ENCODE measurements at regions not wholly inside any gene's neighbourhood (a gene's known extent, or its start where the extent isn't known, plus 50 kb on each side); places are given as distances from the start of the nearest gene placed in this dataset.

GRCh38 chr12:114776731-114777442, 92.9 kb upstream of the TBX3 start:
- ATAC-seq: no peak; the same call in 2 of the 3 replicates
- TF ChIP-seq ZNF565 (CRISPR knock-in tag; conservative IDR thresholded peaks at IDR 0.05; ENCODE audit: low read depth) (no peak), BACH2 (CRISPR knock-in tag; IDR thresholded peaks at IDR 0.05; ENCODE audit: borderline replicate concordance) (no peak), RARB (CRISPR knock-in tag; IDR thresholded peaks at IDR 0.05) (no peak), ZFP3 (CRISPR knock-in tag; IDR thresholded peaks at IDR 0.05) (no peak), CSDC2 (CRISPR knock-in tag; IDR thresholded peaks at IDR 0.05) (no peak), PPARA (CRISPR knock-in tag; IDR thresholded peaks at IDR 0.05; ENCODE audit: borderline replicate concordance) (no peak), OSR1 (CRISPR knock-in tag; IDR thresholded peaks at IDR 0.05) (no peak), ZNF8 (CRISPR knock-in tag; IDR thresholded peaks at IDR 0.05) (no peak), ZNF70 (CRISPR knock-in tag; IDR thresholded peaks at IDR 0.05) (no peak), TSHZ2 (CRISPR knock-in tag; IDR thresholded peaks at IDR 0.05) (no peak), PATZ1 (CRISPR knock-in tag; IDR thresholded peaks at IDR 0.05; ENCODE audit: borderline replicate concordance) (no peak), ARNTL (CRISPR knock-in tag; IDR thresholded peaks at IDR 0.05; ENCODE audit: borderline replicate concordance, low read depth) (no peak), GLIS3 (CRISPR knock-in tag; IDR thresholded peaks at IDR 0.05) (no peak), POU6F1 (CRISPR knock-in tag; IDR thresholded peaks at IDR 0.05; ENCODE audit: borderline replicate concordance, low read depth) (no peak), CSRNP3 (CRISPR knock-in tag; IDR thresholded peaks at IDR 0.05) (no peak), ZC3H10 (CRISPR knock-in tag; IDR thresholded peaks at IDR 0.05) (no peak), TOX (CRISPR knock-in tag; IDR thresholded peaks at IDR 0.05; ENCODE audit: borderline replicate concordance) (no peak), ZFP30 (CRISPR knock-in tag; IDR thresholded peaks at IDR 0.05) (no peak)
- TF ChIP-seq, protein P1, sequence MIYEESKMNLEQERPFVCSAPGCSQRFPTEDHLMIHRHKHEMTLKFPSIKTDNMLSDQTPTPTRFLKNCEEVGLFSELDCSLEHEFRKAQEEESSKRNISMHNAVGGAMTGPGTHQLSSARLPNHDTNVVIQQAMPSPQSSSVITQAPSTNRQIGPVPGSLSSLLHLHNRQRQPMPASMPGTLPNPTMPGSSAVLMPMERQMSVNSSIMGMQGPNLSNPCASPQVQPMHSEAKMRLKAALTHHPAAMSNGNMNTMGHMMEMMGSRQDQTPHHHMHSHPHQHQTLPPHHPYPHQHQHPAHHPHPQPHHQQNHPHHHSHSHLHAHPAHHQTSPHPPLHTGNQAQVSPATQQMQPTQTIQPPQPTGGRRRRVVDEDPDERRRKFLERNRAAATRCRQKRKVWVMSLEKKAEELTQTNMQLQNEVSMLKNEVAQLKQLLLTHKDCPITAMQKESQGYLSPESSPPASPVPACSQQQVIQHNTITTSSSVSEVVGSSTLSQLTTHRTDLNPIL (CRISPR knock-in tag; IDR thresholded peaks at IDR 0.05; ENCODE audit: low read depth): no peak

- TF ChIP-seq ZC3H10 (CRISPR knock-in tag; IDR thresholded peaks at IDR 0.05) (no peak), RARB (CRISPR knock-in tag; IDR thresholded peaks at IDR 0.05) (no peak), ISL1 (CRISPR knock-in tag; IDR thresholded peaks at IDR 0.05) (no peak), CSRNP3 (CRISPR knock-in tag; IDR thresholded peaks at IDR 0.05) (no peak), SNAI2 (CRISPR knock-in tag; IDR thresholded peaks at IDR 0.05) (no peak), BACH2 (CRISPR knock-in tag; IDR thresholded peaks at IDR 0.05; ENCODE audit: borderline replicate concordance) (no peak), OSR1 (CRISPR knock-in tag; IDR thresholded peaks at IDR 0.05) (no peak), GLIS3 (CRISPR knock-in tag; IDR thresholded peaks at IDR 0.05) (no peak), ZNF70 (CRISPR knock-in tag; IDR thresholded peaks at IDR 0.05) (no peak), ZNF8 (CRISPR knock-in tag; IDR thresholded peaks at IDR 0.05) (no peak), ESRRG (CRISPR knock-in tag; IDR thresholded peaks at IDR 0.05) (no peak), PPARA (CRISPR knock-in tag; IDR thresholded peaks at IDR 0.05; ENCODE audit: borderline replicate concordance) (no peak)
- TF ChIP-seq, protein P1 (CRISPR knock-in tag; IDR thresholded peaks at IDR 0.05; ENCODE audit: low read depth): no peak
- ATAC-seq: no peak
Measured at GRCh38 chr12:114774699-114775098, 90.7 kb upstream of the TBX3 start.
